Posterior cingulate gyrus (tissue), 11 donors: ENCODE measurements at regions not wholly inside any gene's neighbourhood (a gene's known extent, or its start where the extent isn't known, plus 50 kb on each side); places are given as distances from the start of the nearest gene placed in this dataset.

Experiments used
- DNase-seq, 10 donors: peaks; one replicate each; pipeline versions ENCODE4 v3.0.0 to v3.0.0-alpha.2; 2020 to 2021; ENCODE audit warnings: mixed read lengths in 3 of 10
- intact Hi-C: fragments of 100-400 bp; cut with DNase I; formaldehyde crosslinking; loops from one replicate; pipeline ENCODE4 v1.15.1; 2023

GRCh38 chr12:69059465-69060457 lies 126.8 kb upstream of the CPM start:
- no peak for DNase-seq
- intact Hi-C loops, result loop anchor here (5.0 kb wide), 1 partner anchor 77 kb away; no protein-coding TSS in a partner anchor

- no peak for DNase-seq
- intact Hi-C loops, result loop anchor here (5.0 kb wide), 1 partner anchor 79 kb away; no protein-coding TSS in a partner anchor
Measured at GRCh38 chr12:69061574-69061973, 128.6 kb upstream of the CPM start.

- DNase-seq, result no peak
Measured at GRCh38 chr12:69062621-69063237, 129.8 kb upstream of the CPM start.

GRCh38 chr12:69064734-69065443 lies 131.9 kb upstream of the CPM start:
- intact Hi-C loops, result loop anchor here (5.0 kb wide), 1 partner anchor 83 kb away; no protein-coding TSS in a partner anchor
- DNase-seq, result no peak

More at GRCh38 chr12:69062621-69063237, 129.8 kb upstream of the CPM start:
- intact Hi-C loops, result loop anchor here (5.0 kb wide), 1 partner anchor 80 kb away; no protein-coding TSS in a partner anchor

GRCh38 chr12:69065775-69066174 lies 132.8 kb upstream of the CPM start:
- intact Hi-C loops, result no loop called here
- DNase-seq, result no peak

- intact Hi-C loops, result no loop called here
- peak in 1 of 10 donors; percentile 66 for DNase-seq
Measured at GRCh38 chr12:69066492-69067373, 133.8 kb upstream of the CPM start.

GRCh38 chr12:69067713-69068112 lies 134.7 kb upstream of the CPM start:
- DNase-seq, result no peak
- intact Hi-C loops, result no loop called here

GRCh38 chr12:69068448-69068847 lies 135.5 kb upstream of the CPM start:
- intact Hi-C loops, result no loop called here

GRCh38 chr12:69069479-69069878 lies 136.5 kb upstream of the CPM start:
- intact Hi-C loops, result no loop called here
- DNase-seq, result peak in 1 of 10 donors; percentile 66

More at GRCh38 chr12:69068448-69068847, 135.5 kb upstream of the CPM start:
- no peak for DNase-seq

GRCh38 chr12:69070319-69071090 lies 137.5 kb upstream of the CPM start:
- intact Hi-C loops, result loop anchor here (1.0 kb wide), 2 partner anchors 206 to 241 kb away; no protein-coding TSS in a partner anchor
- DNase-seq, result peak in 8 of 10 donors; percentile 15 to 92 (median 68)

GRCh38 chr12:69071091-69071370 lies 138.1 kb upstream of the CPM start:
- intact Hi-C loops, result no loop called here
- DNase-seq, result no peak

GRCh38 chr12:69073035-69073434 lies 140.1 kb upstream of the CPM start:
- intact Hi-C loops, result no loop called here
- no peak for DNase-seq

GRCh38 chr12:69074556-69075349 lies 141.8 kb upstream of the CPM start:
- no peak for DNase-seq
- intact Hi-C loops, result no loop called here

GRCh38 chr12:69083689-69084088 lies 150.7 kb upstream of the CPM start:
- no peak for DNase-seq
- intact Hi-C loops, result no loop called here

GRCh38 chr12:69084816-69085378 lies 151.9 kb upstream of the CPM start:
- intact Hi-C loops, result no loop called here
- no peak for DNase-seq

- intact Hi-C loops, result no loop called here
- DNase-seq, result no peak
Measured at GRCh38 chr12:69085852-69086251, 152.9 kb upstream of the CPM start.

GRCh38 chr12:69087986-69088385 lies 151.4 kb upstream of the CPSF6 start:
- intact Hi-C loops, result no loop called here
- no peak for DNase-seq

GRCh38 chr12:69090722-69091121 lies 148.6 kb upstream of the CPSF6 start:
- DNase-seq, result no peak
- intact Hi-C loops, result no loop called here
